ENCODE measurements at regions not wholly inside any gene's neighbourhood (a gene's known extent, or its start where the extent isn't known, plus 50 kb on each side); places are given as distances from the start of the nearest gene placed in this dataset.

DNA sequence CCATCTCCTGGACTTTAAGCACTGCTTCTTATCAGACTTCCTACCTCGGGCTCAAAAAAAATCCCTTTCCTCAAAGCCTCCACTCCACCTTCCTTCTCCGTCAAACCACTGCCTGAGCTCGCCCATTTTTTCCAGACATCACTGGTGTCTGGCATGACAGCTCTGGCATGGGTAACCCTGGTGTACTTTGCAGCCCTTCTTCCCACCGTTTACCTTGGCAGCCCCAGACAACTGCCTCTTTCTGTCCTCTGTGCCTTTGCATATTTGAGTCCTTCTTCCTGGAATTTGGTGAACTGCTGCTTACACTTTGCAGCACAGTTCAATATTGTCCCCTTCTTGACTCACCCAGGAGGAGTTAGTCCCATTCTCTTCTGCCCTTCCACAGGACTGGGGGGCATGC, 144.6 kb upstream of the TBX20 start:
- Histone ChIP-seq H3K4me1 (ENCODE audit: control insufficient read depth, insufficient read depth, low read length) (no peaks in the 10 kb centered on the region), H4K20me1 (ENCODE audit: control insufficient read depth, insufficient read depth) (no peaks in the 10 kb centered on the region), H3K27ac (ENCODE audit: control insufficient read depth, insufficient read depth) (no peak overlapping the region), H3K4me3 (no peak overlapping the region), H2AFZ (ENCODE audit: control insufficient read depth, low read depth, low read length) (no peak overlapping the region), H3K4me2 (ENCODE audit: control insufficient read depth, insufficient read depth) (no peak overlapping the region), H3K79me2 (ENCODE audit: control insufficient read depth, insufficient read depth, low read length) (no peaks in the 10 kb centered on the region), H3K9ac (ENCODE audit: control insufficient read depth, insufficient read depth, low read length) (no peak overlapping the region), H3K36me3 (ENCODE audit: control insufficient read depth in 2 of 2, insufficient read depth in 2 of 2, low read length in 1 of 2) (no peaks in the 10 kb centered on the region), H3K9me3 (replicated peaks; ENCODE audit: control insufficient read depth, insufficient read depth, low read length) (no peaks in the 10 kb centered on the region), H3K27me3 (replicated peaks in 1 of 2; ENCODE audit: control insufficient read depth in 2 of 2, insufficient read depth in 2 of 2, low read length in 1 of 2) (no peaks in the 10 kb centered on the region; a peak in 1 of 4 replicates)
- no peak for ATAC-seq
- ChIA-PET RAD21 (ENCODE audit: unreplicated experiment) (no interaction called here), CTCF (no interaction called here), POLR2A (no interaction called here), SMC1A (ENCODE audit: uncharacterized antibody, unreplicated experiment) (no interaction called here)
- 2% methylated on average over 4 of the region's 4 CpGs for WGBS (ENCODE audit: insufficient coverage, insufficient replicate concordance, low lambda C conversion rate, missing lambda C conversion rate)
- DNase-seq (ENCODE audit: low read depth, low spot score) = no peak
- intact Hi-C loops (cut with micrococcal nuclease; ENCODE audit: unreplicated experiment) = no loop called here
- TF ChIP-seq IKZF2 (IDR thresholded peaks at IDR 0.05) (no peak), EP300 (IDR thresholded peaks at IDR 0.05; ENCODE audit: borderline replicate concordance in 1 of 2, control insufficient read depth in 1 of 2, low read depth in 2 of 2, low read length in 2 of 2) (no peak), ZZZ3 (IDR thresholded peaks at IDR 0.05; ENCODE audit: control insufficient read depth, insufficient read length, low read depth) (no peak), EED (IDR thresholded peaks at IDR 0.05; ENCODE audit: low read depth) (no peak), TARDBP (IDR thresholded peaks at IDR 0.05; ENCODE audit: borderline replicate concordance) (no peak), CBX3 (IDR thresholded peaks at IDR 0.05; ENCODE audit: borderline replicate concordance, low read depth) (no peak), DPF2 (IDR thresholded peaks at IDR 0.05) (no peak), KDM1A (IDR thresholded peaks at IDR 0.05; ENCODE audit: borderline replicate concordance) (no peak)
- TF ChIP-seq, protein P1, sequence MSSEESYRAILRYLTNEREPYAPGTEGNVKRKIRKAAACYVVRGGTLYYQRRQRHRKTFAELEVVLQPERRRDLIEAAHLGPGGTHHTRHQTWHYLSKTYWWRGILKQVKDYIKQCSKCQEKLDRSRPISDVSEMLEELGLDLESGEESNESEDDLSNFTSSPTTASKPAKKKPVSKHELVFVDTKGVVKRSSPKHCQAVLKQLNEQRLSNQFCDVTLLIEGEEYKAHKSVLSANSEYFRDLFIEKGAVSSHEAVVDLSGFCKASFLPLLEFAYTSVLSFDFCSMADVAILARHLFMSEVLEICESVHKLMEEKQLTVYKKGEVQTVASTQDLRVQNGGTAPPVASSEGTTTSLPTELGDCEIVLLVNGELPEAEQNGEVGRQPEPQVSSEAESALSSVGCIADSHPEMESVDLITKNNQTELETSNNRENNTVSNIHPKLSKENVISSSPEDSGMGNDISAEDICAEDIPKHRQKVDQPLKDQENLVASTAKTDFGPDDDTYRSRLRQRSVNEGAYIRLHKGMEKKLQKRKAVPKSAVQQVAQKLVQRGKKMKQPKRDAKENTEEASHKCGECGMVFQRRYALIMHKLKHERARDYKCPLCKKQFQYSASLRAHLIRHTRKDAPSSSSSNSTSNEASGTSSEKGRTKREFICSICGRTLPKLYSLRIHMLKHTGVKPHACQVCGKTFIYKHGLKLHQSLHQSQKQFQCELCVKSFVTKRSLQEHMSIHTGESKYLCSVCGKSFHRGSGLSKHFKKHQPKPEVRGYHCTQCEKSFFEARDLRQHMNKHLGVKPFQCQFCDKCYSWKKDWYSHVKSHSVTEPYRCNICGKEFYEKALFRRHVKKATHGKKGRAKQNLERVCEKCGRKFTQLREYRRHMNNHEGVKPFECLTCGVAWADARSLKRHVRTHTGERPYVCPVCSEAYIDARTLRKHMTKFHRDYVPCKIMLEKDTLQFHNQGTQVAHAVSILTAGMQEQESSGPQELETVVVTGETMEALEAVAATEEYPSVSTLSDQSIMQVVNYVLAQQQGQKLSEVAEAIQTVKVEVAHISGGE (CRISPR knock-in tag; IDR thresholded peaks at IDR 0.05) = no peak
- in situ Hi-C loops (cut with MboI) = no loop called here
- no TSS peak for BruUV-seq (replicated peaks)
- no peak for FAIRE-seq

All from GM12878 (cell line).